T-helper 1 cell treated with Interleukin-12 subunit alpha and Interleukin-12 subunit beta and Interleukin-4 antibody, amounts not matched to agents 30 ng/mL and 1 ng/mL, for 36 hours (primary cell): ENCODE measurements at regions not wholly inside any gene's neighbourhood (a gene's known extent, or its start where the extent isn't known, plus 50 kb on each side); places are given as distances from the start of the nearest gene placed in this dataset.

Experiments
- intact Hi-C: fragments of 100-400 bp; cut with micrococcal nuclease; formaldehyde crosslinking; loops from one replicate; pipeline ENCODE4 v1.15.1; 2024

GRCh38 chr18:75545189-75545588 is 117.7 kb upstream of the SMIM21 start:
- intact Hi-C loops, result no loop called here

- intact Hi-C loops, result no loop called here
These were observed 117.0 kb upstream of the SMIM21 start for GRCh38 chr18:75544496-75544895.

- intact Hi-C loops, result no loop called here
These were observed 116.6 kb upstream of the SMIM21 start for GRCh38 chr18:75544051-75544481.

GRCh38 chr18:75538727-75539126 is 111.2 kb upstream of the SMIM21 start:
- intact Hi-C loops, result loop anchor here (10.0 kb wide), 1 partner anchor 56 kb away; no protein-coding TSS in a partner anchor

GRCh38 chr18:75533950-75534349 is 106.4 kb upstream of the SMIM21 start:
- intact Hi-C loops, result loop anchor here (10.0 kb wide), 1 partner anchor 61 kb away; no protein-coding TSS in a partner anchor

DNA sequence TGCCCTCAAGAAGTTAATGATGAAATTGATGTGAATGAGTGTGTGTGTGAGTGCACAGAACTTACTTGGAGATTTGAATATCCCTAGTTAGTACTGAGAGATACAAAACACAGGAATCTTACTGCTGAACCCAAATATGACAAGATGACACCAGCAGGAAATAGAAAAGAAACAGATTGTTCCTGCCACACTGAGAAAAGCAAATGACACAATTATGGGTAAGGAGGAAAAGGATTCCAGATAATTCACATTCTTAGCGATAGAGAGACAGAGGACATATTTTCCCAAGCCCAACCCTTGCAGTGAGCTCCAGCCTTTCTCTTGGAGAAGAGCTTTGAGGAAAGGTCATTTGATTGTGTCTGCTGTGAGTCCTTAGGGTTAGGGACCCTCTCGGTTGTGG is 105.7 kb upstream of the SMIM21 start:
- intact Hi-C loops, result loop anchor here (10.0 kb wide), 1 partner anchor 62 kb away; no protein-coding TSS in a partner anchor

DNA sequence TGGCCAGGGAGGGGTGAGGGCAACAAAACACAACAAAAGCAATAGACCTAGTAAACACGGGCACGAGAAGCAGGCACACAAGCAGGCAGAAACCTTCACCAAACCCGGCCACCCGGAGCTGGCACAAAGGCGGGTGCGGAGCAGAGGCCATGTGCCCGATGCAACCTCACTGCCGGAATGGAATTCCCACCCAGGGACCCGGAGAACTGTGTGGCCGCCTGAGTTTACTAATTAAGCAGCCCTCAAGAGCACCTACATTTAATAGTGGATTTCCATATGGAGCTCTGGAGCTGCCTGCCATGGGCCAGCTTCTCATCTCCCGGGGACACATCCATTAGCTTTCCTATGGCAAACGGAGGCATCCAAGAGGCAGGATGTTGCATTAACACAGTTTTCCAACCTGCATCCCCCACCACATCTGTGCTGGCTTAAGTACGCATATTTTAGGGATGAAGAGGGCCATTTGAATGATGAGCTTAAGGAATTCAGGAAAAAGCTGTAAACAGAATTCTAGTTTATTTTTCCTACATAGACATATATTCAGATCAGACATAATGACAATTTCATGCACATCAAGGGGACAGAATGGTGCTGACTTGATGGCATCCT is 104.5 kb upstream of the SMIM21 start:
- intact Hi-C loops, result loop anchor here (10.0 kb wide), 1 partner anchor 63 kb away; no protein-coding TSS in a partner anchor

GRCh38 chr18:75531212-75531850 is 103.8 kb upstream of the SMIM21 start:
- intact Hi-C loops, result loop anchor here (10.0 kb wide), 1 partner anchor 63 kb away; no protein-coding TSS in a partner anchor

GRCh38 chr18:75530566-75531211 is 103.2 kb upstream of the SMIM21 start:
- intact Hi-C loops, result loop anchor here (10.0 kb wide), 1 partner anchor 64 kb away; no protein-coding TSS in a partner anchor

DNA sequence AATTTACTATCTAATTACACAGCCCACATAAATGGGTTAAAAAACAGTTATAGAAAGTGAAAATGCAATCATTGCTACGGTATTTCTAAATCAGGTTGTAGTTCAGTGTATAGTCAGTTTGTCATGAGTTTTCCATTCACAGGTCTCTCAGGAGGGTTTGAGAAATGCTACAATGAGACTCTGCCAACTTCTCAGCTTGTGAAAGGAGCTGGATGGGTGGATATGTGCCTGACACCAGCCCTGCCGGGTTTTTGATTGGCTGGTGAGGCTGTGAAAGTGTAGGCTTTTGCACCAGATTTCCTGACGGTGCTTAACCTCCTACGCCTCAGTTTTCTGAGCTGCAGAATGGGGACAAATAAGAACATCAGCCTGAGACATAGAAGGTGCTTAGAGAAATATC is 102.6 kb upstream of the SMIM21 start:
- intact Hi-C loops, result loop anchor here (10.0 kb wide), 1 partner anchor 65 kb away; no protein-coding TSS in a partner anchor

DNA sequence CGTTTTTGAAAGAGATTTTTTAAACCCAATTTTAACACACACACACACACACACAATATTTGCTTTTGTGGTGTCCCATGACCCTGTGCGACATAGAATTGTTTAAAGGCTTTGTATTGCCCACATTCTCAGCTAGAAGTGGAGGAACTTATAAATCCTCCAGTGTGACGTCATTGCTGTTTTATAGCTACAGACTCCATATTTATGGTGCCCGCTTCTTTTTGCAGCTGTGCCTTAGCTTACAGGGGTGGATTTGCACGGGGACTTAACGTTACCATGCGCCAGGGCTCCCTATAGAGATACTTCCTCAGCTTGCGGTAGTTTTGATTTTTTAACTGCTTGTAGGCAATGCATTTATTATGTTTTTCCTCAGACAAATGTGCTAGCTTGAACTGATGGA is 101.9 kb upstream of the SMIM21 start:
- intact Hi-C loops, result no loop called here

GRCh38 chr18:75527848-75528685 is 100.6 kb upstream of the SMIM21 start:
- intact Hi-C loops, result no loop called here

DNA sequence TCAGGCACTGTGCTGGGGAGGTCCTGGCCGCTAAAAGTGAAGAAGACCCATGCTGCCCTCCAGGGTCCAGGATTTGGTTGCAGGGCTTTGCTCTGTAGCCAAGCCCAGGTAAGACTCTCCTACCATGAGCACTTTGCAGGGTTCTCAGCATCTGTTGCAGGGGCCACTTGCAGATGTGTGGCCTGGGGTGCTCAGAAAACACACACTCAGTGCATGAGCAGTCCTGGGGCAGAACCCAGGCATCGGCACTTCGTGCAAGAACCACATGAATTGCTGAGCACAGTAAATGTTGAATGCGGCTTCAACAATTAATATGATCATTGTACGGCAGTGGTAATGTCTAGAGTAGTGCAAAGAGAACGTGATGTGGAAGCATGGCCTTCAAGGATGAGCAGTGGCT is 98.5 kb upstream of the SMIM21 start:
- intact Hi-C loops, result no loop called here

DNA sequence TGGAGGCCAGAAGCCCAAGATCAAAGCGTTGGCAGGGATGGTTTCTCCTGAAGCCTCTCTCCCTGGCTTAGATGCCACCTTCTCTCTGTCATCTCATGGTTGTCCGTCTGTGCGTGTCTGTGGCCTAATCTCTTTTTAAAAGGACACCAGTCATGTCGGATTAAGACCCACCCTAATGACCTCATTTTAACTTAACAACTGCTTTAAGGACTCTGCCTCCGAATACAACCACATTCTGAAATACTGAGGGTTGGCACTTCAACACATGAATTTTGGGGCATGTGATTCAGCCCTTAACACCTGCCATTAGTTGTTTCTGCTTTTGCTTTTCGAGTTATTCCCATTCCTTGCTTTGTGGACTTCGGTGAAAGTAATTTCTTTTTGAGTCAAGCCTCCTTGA is 97.8 kb upstream of the SMIM21 start:
- intact Hi-C loops, result no loop called here

DNA sequence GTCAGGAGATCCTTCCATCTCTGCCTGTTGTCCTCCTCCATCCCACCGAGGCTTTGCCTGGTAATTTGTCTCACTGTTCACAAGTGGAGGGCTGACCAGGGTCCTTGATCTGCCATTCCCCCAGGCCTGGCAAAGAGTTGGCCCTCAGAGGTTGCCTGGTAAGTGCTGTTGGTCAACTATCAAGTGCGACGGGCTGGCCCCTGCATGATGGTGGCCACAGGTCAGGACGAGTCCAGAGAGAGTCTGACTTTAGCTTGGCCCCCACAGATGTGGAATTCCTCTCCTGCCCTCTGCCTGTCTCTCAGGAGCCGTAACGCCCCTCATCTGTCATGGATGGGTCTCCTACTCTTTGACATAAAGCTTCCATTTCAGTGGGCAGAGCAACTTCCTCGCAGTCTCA is 97.3 kb upstream of the SMIM21 start:
- intact Hi-C loops, result no loop called here

- intact Hi-C loops, result no loop called here
These were observed 96.7 kb upstream of the SMIM21 start for GRCh38 chr18:75524181-75524580.

DNA sequence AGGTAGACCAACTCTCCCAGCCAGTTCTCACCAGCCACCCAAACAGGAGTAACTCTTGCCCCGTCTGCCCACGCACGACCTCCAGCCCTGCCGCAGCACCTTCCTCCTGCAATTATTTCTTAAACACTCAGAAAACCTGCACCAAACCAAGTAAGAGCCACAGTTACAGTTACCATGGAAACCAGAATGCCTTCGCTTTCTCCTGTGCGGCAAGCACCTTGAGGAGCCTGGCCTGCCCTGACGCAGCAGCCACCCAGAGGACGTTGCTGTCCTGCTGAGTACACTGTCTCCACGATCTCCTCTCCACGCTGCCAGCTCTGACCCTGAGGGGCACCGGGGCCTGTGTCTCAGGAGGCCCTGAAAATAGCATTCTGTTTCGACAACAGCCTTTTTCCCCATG is 94.3 kb upstream of the SMIM21 start:
- intact Hi-C loops, result no loop called here

DNA sequence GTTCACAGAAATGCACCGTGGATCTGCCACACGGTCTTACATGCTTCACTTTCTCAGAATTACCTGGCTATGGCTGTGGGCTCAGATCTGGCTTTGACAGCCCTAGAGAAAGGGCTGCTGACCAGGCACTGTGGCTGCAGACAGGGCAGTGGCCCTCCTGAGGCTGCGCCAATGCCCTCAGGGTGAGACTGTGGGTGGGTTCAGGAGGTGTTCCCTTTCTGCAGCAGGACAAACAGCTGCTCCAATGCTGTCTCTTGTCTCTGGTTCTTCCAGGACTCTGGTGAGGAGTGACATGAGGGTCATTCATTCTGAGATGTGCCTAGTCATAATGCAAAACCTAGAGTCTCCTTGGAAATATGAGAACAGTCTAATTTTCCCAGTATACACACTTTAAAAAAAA is 90.5 kb upstream of the SMIM21 start:
- intact Hi-C loops, result no loop called here

GRCh38 chr18:75517286-75517685 is 89.8 kb upstream of the SMIM21 start:
- intact Hi-C loops, result no loop called here

DNA sequence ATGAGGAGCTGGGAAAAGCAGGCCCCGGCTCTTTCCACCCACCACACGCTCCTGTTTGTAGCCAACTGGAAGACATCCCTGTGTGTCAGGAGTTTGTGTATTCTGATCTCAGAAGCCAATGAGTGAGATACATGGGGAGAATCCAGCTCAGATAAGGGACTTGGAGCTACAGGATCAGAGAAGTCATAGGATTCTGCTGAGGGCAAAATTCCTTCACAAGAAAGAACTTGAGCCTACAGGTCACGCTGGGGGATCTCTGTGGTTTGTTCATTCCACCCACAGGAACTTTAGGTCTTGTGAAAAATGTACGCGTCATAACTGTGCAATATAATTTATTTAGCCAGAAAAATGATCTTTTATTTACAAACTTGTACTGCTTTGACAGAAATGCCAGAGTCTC is 80.1 kb upstream of the SMIM21 start:
- intact Hi-C loops, result no loop called here

DNA sequence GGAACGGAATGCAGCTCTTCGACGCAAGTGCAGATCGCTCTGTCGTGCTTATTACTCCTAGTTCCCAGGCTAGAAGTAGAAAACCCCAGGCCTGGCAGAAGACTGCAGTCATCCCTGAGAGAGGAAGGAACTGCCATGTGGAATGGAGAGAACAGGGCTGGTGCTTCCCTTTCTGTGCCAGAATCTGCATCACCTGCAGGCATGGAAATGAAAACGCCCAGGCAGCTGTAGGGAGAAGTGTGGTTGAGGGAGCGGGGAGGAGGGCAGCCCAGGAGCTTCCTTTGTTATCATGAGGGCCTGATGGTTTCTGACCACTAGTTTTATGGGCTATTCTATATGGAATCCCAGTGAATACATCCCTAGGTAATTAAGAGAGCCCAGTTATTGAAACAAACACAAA is 79.4 kb upstream of the SMIM21 start:
- intact Hi-C loops, result no loop called here
